HCT116 (cell line): ENCODE measurements at regions not wholly inside any gene's neighbourhood (a gene's known extent, or its start where the extent isn't known, plus 50 kb on each side); places are given as distances from the start of the nearest gene placed in this dataset.
"Not testable (repeated sequence)": the region's sequence is repeated elsewhere in the genome, so short reads cannot be mapped to it uniquely, and the experiment has no call there.

Experiments used
- CEBPB ChIP-seq: IDR thresholded peaks from 2 replicates; pipeline ENCODE4 v1.6.1; 2012; ENCODE audit warnings: low read depth
- EZH2 ChIP-seq: fragments of 200-600 bp; sonication (generic); IDR thresholded peaks from 2 replicates; pipeline ENCODE4 v1.6.1; 2017; ENCODE audit warnings: antibody characterized with exemption, mixed run types

GRCh38 chr1:224839648-224840300 lies 89.7 kb upstream of the DNAH14 start:
- not testable (repeated sequence) for TF ChIP-seq EZH2, CEBPB
